ENCODE measurements at regions not wholly inside any gene's neighbourhood (a gene's known extent, or its start where the extent isn't known, plus 50 kb on each side); places are given as distances from the start of the nearest gene placed in this dataset.

DNA sequence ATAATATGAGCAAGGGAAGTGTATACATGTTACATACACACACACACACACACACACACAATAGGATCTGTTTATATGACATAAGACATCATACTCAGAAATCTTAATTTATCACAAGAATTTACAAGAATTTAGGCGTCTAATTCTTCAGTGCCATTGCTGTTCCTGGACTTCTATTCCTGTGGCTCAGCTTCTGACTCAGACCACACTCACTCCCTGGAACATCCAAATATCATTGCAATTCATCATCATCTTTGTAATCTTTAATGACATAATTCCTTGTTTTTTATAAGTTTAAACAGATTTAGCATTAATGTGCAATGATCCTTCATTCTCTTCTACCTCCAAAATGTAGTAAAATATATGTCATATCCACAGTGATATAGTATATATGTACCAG, 544.2 kb downstream of the FOXG1 start (continued):
- TF ChIP-seq, protein P1, sequence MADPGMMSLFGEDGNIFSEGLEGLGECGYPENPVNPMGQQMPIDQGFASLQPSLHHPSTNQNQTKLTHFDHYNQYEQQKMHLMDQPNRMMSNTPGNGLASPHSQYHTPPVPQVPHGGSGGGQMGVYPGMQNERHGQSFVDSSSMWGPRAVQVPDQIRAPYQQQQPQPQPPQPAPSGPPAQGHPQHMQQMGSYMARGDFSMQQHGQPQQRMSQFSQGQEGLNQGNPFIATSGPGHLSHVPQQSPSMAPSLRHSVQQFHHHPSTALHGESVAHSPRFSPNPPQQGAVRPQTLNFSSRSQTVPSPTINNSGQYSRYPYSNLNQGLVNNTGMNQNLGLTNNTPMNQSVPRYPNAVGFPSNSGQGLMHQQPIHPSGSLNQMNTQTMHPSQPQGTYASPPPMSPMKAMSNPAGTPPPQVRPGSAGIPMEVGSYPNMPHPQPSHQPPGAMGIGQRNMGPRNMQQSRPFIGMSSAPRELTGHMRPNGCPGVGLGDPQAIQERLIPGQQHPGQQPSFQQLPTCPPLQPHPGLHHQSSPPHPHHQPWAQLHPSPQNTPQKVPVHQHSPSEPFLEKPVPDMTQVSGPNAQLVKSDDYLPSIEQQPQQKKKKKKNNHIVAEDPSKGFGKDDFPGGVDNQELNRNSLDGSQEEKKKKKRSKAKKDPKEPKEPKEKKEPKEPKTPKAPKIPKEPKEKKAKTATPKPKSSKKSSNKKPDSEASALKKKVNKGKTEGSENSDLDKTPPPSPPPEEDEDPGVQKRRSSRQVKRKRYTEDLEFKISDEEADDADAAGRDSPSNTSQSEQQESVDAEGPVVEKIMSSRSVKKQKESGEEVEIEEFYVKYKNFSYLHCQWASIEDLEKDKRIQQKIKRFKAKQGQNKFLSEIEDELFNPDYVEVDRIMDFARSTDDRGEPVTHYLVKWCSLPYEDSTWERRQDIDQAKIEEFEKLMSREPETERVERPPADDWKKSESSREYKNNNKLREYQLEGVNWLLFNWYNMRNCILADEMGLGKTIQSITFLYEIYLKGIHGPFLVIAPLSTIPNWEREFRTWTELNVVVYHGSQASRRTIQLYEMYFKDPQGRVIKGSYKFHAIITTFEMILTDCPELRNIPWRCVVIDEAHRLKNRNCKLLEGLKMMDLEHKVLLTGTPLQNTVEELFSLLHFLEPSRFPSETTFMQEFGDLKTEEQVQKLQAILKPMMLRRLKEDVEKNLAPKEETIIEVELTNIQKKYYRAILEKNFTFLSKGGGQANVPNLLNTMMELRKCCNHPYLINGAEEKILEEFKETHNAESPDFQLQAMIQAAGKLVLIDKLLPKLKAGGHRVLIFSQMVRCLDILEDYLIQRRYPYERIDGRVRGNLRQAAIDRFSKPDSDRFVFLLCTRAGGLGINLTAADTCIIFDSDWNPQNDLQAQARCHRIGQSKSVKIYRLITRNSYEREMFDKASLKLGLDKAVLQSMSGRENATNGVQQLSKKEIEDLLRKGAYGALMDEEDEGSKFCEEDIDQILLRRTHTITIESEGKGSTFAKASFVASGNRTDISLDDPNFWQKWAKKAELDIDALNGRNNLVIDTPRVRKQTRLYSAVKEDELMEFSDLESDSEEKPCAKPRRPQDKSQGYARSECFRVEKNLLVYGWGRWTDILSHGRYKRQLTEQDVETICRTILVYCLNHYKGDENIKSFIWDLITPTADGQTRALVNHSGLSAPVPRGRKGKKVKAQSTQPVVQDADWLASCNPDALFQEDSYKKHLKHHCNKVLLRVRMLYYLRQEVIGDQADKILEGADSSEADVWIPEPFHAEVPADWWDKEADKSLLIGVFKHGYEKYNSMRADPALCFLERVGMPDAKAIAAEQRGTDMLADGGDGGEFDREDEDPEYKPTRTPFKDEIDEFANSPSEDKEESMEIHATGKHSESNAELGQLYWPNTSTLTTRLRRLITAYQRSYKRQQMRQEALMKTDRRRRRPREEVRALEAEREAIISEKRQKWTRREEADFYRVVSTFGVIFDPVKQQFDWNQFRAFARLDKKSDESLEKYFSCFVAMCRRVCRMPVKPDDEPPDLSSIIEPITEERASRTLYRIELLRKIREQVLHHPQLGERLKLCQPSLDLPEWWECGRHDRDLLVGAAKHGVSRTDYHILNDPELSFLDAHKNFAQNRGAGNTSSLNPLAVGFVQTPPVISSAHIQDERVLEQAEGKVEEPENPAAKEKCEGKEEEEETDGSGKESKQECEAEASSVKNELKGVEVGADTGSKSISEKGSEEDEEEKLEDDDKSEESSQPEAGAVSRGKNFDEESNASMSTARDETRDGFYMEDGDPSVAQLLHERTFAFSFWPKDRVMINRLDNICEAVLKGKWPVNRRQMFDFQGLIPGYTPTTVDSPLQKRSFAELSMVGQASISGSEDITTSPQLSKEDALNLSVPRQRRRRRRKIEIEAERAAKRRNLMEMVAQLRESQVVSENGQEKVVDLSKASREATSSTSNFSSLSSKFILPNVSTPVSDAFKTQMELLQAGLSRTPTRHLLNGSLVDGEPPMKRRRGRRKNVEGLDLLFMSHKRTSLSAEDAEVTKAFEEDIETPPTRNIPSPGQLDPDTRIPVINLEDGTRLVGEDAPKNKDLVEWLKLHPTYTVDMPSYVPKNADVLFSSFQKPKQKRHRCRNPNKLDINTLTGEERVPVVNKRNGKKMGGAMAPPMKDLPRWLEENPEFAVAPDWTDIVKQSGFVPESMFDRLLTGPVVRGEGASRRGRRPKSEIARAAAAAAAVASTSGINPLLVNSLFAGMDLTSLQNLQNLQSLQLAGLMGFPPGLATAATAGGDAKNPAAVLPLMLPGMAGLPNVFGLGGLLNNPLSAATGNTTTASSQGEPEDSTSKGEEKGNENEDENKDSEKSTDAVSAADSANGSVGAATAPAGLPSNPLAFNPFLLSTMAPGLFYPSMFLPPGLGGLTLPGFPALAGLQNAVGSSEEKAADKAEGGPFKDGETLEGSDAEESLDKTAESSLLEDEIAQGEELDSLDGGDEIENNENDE (IDR thresholded peaks at IDR 0.05; ENCODE audit: insufficient replicate concordance, low read length), result no peak
- no peak for TF ChIP-seq SP1 (IDR thresholded peaks at IDR 0.05; ENCODE audit: low read depth, low read length)
- TF ChIP-seq RNF2 (IDR thresholded peaks at IDR 0.05; ENCODE audit: borderline replicate concordance, low read depth, low read length, missing control alignments, poor library complexity, severe bottlenecking), result no peak
- no peak for TF ChIP-seq GTF2F1 (IDR thresholded peaks at IDR 0.05; ENCODE audit: borderline replicate concordance, low read depth, low read length)
- TF ChIP-seq CBX5 (IDR thresholded peaks at IDR 0.05; ENCODE audit: low read depth, low read length), result no peak
- no peak for TF ChIP-seq MAFK (IDR thresholded peaks at IDR 0.05; ENCODE audit: low read depth, low read length)
